ENCODE measurements at regions not wholly inside any gene's neighbourhood (a gene's known extent, or its start where the extent isn't known, plus 50 kb on each side); places are given as distances from the start of the nearest gene placed in this dataset.

- WGBS, 2 donors, result 66 to 71% methylated on average over 6 of the region's 6 CpGs
- Histone ChIP-seq H3K4me3 (no peak overlapping the region), H3K27ac (no peak overlapping the region), H3K9me3 (peaks cover 0 to 14% (median 0%) of the 10 kb centered on the region in 4 donors), H3K36me3 (no peaks in the 10 kb centered on the region), H3K27me3 (peaks cover 0 to 5% of the 10 kb centered on the region in 2 donors), H3K4me1 (no peaks in the 10 kb centered on the region)
- TF ChIP-seq CTCF (IDR thresholded peaks at IDR 0.05) (no peak), POLR2A (IDR thresholded peaks at IDR 0.05) (no peak), EP300 (IDR thresholded peaks at IDR 0.05) (no peak)
- DNase-seq (ENCODE audit: low spot score in 2 of 2), result no peak
Measured at GRCh38 chr10:28743576-28743975, 66.3 kb downstream of the BAMBI start.

- Histone ChIP-seq H3K4me1 (no peaks in the 10 kb centered on the region), H3K27ac (no peak overlapping the region), H3K27me3 (peaks cover 0 to 5% of the 10 kb centered on the region in 2 donors), H3K9me3 (peaks cover 0 to 14% (median 0%) of the 10 kb centered on the region in 4 donors), H3K4me3 (no peak overlapping the region), H3K36me3 (no peaks in the 10 kb centered on the region)
- TF ChIP-seq POLR2A (IDR thresholded peaks at IDR 0.05), result no peak
- no peak for TF ChIP-seq EP300 (IDR thresholded peaks at IDR 0.05)
- TF ChIP-seq CTCF (IDR thresholded peaks at IDR 0.05), result no peak
- 65 to 66% methylated on average over 5 of the region's 5 CpGs for WGBS, 2 donors
- DNase-seq (ENCODE audit: low spot score in 2 of 2), result no peak
Measured at GRCh38 chr10:28744069-28744768, 66.9 kb downstream of the BAMBI start.

- Histone ChIP-seq H3K27me3 (no peaks in the 10 kb centered on the region), H3K27ac (no peak overlapping the region), H3K4me1 (no peaks in the 10 kb centered on the region), H3K4me3 (no peak overlapping the region), H3K9me3 (peaks cover 0 to 18% (median 0%) of the 10 kb centered on the region in 4 donors), H3K36me3 (no peaks in the 10 kb centered on the region)
- DNase-seq (ENCODE audit: low spot score in 2 of 2), result no peak
- 75 to 85% methylated on average over 3 of the region's 3 CpGs for WGBS, 2 donors
- no peak for TF ChIP-seq CTCF (IDR thresholded peaks at IDR 0.05)
- no peak for TF ChIP-seq POLR2A (IDR thresholded peaks at IDR 0.05)
Measured at GRCh38 chr10:28754930-28755718, 77.8 kb downstream of the BAMBI start.

GRCh38 chr10:28761084-28761846 lies 83.9 kb downstream of the BAMBI start:
- H3K27me3 ChIP-seq, result no peaks in the 10 kb centered on the region
- no peak overlapping the region for H3K4me3 ChIP-seq
- H3K4me1 ChIP-seq, result no peaks in the 10 kb centered on the region
- no peaks in the 10 kb centered on the region for H3K9me3 ChIP-seq
- H3K27ac ChIP-seq, result no peak overlapping the region
- no peak for DNase-seq (ENCODE audit: low spot score in 2 of 2)
- TF ChIP-seq CTCF (IDR thresholded peaks at IDR 0.05) (no peak), POLR2A (IDR thresholded peaks at IDR 0.05) (no peak), EP300 (IDR thresholded peaks at IDR 0.05) (no peak)
- H3K36me3 ChIP-seq, result no peaks in the 10 kb centered on the region
- 56 to 63% methylated on average over 5 of the region's 5 CpGs for WGBS, 2 donors

Data from tibial nerve (tissue), 4 donors.